IMR-90 (cell line): ENCODE measurements at regions not wholly inside any gene's neighbourhood (a gene's known extent, or its start where the extent isn't known, plus 50 kb on each side); places are given as distances from the start of the nearest gene placed in this dataset.

Experiments
- CEBPB ChIP-seq: IDR thresholded peaks from 2 replicates; pipeline ENCODE4 v1.6.1; 2012; ENCODE audit warnings: low read depth, low read length, improper control_type of control experiment
- CHD1 ChIP-seq: IDR thresholded peaks from 2 replicates; pipeline ENCODE4 v1.6.1; 2012; ENCODE audit warnings: low read depth, low read length, improper control_type of control experiment
- CTCF ChIP-seq: conservative IDR thresholded peaks from 2 replicates; pipeline ENCODE4 v1.5.1; 2012; ENCODE audit warnings: mild to moderate bottlenecking, low read depth, low read length, improper control_type of control experiment
- ELK1 ChIP-seq: fragments of 150-350 bp; IDR thresholded peaks from 2 replicates; pipeline ENCODE4 v1.6.1; 2016; ENCODE audit warnings: low read depth, mild to moderate bottlenecking, low read length, moderate library complexity, borderline replicate concordance
- MAFK ChIP-seq: IDR thresholded peaks from 2 replicates; pipeline ENCODE4 v1.6.1; 2012; ENCODE audit warnings: low read depth, low read length, improper control_type of control experiment
- MAZ ChIP-seq: IDR thresholded peaks from 2 replicates; pipeline ENCODE4 v1.6.1; 2012; ENCODE audit warnings: low read depth, mild to moderate bottlenecking, low read length, improper control_type of control experiment, moderate library complexity, borderline replicate concordance
- MXI1 ChIP-seq: IDR thresholded peaks from 2 replicates; pipeline ENCODE4 v1.6.1; 2012; ENCODE audit warnings: low read depth, mild to moderate bottlenecking, low read length, moderate library complexity, borderline replicate concordance
- NFE2L2 ChIP-seq: fragments of 150-350 bp; IDR thresholded peaks from 2 replicates; pipeline ENCODE4 v1.6.1; 2016; ENCODE audit warnings: low read depth, mild to moderate bottlenecking, low read length
- POLR2A ChIP-seq: IDR thresholded peaks from 2 replicates; pipeline ENCODE4 v1.6.1; 2012; ENCODE audit warnings: mild to moderate bottlenecking, low read depth, low read length
- RAD21 ChIP-seq: IDR thresholded peaks from 2 replicates; pipeline ENCODE4 v1.6.1; 2012; ENCODE audit warnings: low read length, improper control_type of control experiment
- SMC3 ChIP-seq: fragments of 150-350 bp; IDR thresholded peaks from 2 replicates; pipeline ENCODE4 v1.6.1; 2016; ENCODE audit warnings: low read depth, mild to moderate bottlenecking, antibody characterized with exemption, low read length, moderate library complexity
- USF2 ChIP-seq: fragments of 150-350 bp; IDR thresholded peaks from 2 replicates; pipeline ENCODE4 v1.6.1; 2017; ENCODE audit warnings: mild to moderate bottlenecking, antibody characterized with exemption, low read length, low read depth

GRCh38 chr21:23111070-23111600 lies 2112.9 kb downstream of the NCAM2 start:
- no peak for TF ChIP-seq CTCF
- no peak for TF ChIP-seq POLR2A
- TF ChIP-seq CEBPB = no peak
- no peak for TF ChIP-seq NFE2L2
- no peak for TF ChIP-seq RAD21
- TF ChIP-seq USF2 = no peak
- TF ChIP-seq ELK1 = no peak
- no peak for TF ChIP-seq CHD1
- TF ChIP-seq MAFK = no peak
- no peak for TF ChIP-seq SMC3
- no peak for TF ChIP-seq MAZ
- TF ChIP-seq MXI1 = no peak
